ENCODE measurements at regions not wholly inside any gene's neighbourhood (a gene's known extent, or its start where the extent isn't known, plus 50 kb on each side); places are given as distances from the start of the nearest gene placed in this dataset.

DNA sequence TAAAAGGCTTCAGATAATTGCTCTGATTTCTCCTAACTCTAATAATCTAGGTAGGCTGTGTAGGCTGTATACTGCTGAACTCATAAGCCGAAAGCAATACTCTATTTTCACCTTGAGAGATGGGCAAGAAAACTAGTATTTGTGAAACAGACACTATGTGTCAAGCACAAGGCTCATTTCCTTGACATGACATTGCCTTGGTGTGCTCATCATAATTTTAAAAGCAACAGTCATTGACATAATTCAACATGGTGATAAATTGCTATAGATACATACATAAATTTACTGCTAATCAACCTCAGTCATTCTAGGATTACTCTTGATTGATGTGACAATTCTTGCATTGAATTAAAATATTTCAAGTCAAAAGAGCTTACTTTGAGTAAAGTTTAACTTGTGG, 304.7 kb downstream of the CNTN3 start:
- H3K9me3 ChIP-seq (ENCODE audit: low read length), result no peaks in the 10 kb centered on the region
- no peak overlapping the region for H3K4me3 ChIP-seq (ENCODE audit: low read depth in 1 of 2, low read length in 2 of 2)
- no peaks in the 10 kb centered on the region for H3K4me1 ChIP-seq (ENCODE audit: insufficient read depth, low read length)
- no peak overlapping the region for H3K27ac ChIP-seq (ENCODE audit: low read depth, low read length)
- no peaks in the 10 kb centered on the region for H3K27me3 ChIP-seq (ENCODE audit: control insufficient read depth in 1 of 2, insufficient read depth in 2 of 2, low read length in 2 of 2)
- no peaks in the 10 kb centered on the region for H3K36me3 ChIP-seq (ENCODE audit: insufficient read depth, low read length)
- H3K9ac ChIP-seq (ENCODE audit: low read length), result no peak overlapping the region

DNA sequence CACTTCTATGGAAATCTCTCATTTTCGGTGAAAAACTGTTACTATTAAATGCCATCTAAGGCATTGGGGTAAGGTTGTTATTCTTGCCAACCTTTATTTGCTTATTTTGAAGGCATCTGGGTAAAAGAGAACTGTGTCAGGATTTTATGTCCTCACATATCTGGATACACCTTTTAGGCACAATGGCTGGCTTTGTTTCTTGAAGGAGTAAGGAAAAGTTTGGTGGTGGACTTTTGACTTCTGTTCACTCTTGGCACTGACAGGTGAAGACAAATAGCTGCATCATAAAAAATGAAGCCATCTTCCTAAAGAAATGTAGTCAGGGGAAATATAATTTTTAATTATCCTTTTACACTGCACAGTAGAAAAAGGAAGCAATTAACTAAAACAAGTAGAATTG, 310.0 kb downstream of the CNTN3 start:
- Histone ChIP-seq H3K4me1 (ENCODE audit: insufficient read depth, low read length) (no peaks in the 10 kb centered on the region), H3K9ac (ENCODE audit: low read length) (no peak overlapping the region), H3K27me3 (ENCODE audit: control insufficient read depth in 1 of 2, insufficient read depth in 2 of 2, low read length in 2 of 2) (no peaks in the 10 kb centered on the region), H3K9me3 (ENCODE audit: low read length) (no peaks in the 10 kb centered on the region), H3K4me3 (ENCODE audit: low read depth in 1 of 2, low read length in 2 of 2) (no peak overlapping the region), H3K27ac (ENCODE audit: low read depth, low read length) (no peak overlapping the region), H3K36me3 (ENCODE audit: insufficient read depth, low read length) (no peaks in the 10 kb centered on the region)

DNA sequence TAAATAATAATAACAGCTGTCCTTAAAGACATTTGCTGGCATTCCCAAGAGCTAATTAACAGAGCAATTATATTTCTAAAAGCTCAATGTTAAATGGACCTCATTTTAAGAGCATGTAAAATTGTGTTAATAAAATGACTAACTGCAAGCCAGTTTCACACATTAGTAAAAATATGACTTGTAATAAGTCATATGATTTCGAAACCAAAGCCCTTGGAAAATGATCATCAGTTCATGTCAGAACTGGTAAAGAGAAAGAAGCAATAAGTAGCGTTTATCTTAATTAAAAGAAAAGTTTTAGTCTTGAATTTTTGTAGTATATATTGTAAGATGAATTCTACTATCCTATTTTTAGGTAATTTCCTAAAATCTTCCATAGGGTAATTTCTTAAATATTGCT, 310.7 kb downstream of the CNTN3 start:
- H3K36me3 ChIP-seq (ENCODE audit: insufficient read depth, low read length), result no peaks in the 10 kb centered on the region
- H3K4me3 ChIP-seq (ENCODE audit: low read depth in 1 of 2, low read length in 2 of 2), result no peak overlapping the region
- H3K9me3 ChIP-seq (ENCODE audit: low read length), result no peaks in the 10 kb centered on the region
- no peak overlapping the region for H3K27ac ChIP-seq (ENCODE audit: low read depth, low read length)
- no peaks in the 10 kb centered on the region for H3K4me1 ChIP-seq (ENCODE audit: insufficient read depth, low read length)
- no peaks in the 10 kb centered on the region for H3K27me3 ChIP-seq (ENCODE audit: control insufficient read depth in 1 of 2, insufficient read depth in 2 of 2, low read length in 2 of 2)
- no peak overlapping the region for H3K9ac ChIP-seq (ENCODE audit: low read length)

DNA sequence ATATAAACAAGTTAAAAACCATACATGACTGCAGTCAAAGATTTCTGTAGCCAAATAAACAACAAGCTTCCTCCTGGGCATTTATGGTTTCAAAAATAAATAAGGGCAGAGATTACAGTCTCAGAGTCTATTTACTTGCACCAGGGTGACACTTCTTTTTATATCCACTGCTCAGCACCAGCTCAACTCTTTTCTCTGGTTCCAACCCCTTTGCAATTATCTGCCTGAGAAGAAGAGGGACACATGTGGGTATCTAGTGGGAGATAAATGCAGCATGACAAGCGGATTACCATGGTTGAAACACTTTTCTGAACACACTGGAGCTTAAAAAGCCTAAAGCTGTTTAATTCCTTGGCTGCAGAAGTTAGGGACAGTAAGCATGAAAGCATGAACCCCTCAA, 311.5 kb downstream of the CNTN3 start:
- H3K27me3 ChIP-seq (ENCODE audit: control insufficient read depth in 1 of 2, insufficient read depth in 2 of 2, low read length in 2 of 2), result no peaks in the 10 kb centered on the region
- H3K9ac ChIP-seq (ENCODE audit: low read length), result no peak overlapping the region
- H3K27ac ChIP-seq (ENCODE audit: low read depth, low read length), result no peak overlapping the region
- no peaks in the 10 kb centered on the region for H3K36me3 ChIP-seq (ENCODE audit: insufficient read depth, low read length)
- H3K4me1 ChIP-seq (ENCODE audit: insufficient read depth, low read length), result no peaks in the 10 kb centered on the region
- H3K4me3 ChIP-seq (ENCODE audit: low read depth in 1 of 2, low read length in 2 of 2), result no peak overlapping the region
- H3K9me3 ChIP-seq (ENCODE audit: low read length), result no peaks in the 10 kb centered on the region

DNA sequence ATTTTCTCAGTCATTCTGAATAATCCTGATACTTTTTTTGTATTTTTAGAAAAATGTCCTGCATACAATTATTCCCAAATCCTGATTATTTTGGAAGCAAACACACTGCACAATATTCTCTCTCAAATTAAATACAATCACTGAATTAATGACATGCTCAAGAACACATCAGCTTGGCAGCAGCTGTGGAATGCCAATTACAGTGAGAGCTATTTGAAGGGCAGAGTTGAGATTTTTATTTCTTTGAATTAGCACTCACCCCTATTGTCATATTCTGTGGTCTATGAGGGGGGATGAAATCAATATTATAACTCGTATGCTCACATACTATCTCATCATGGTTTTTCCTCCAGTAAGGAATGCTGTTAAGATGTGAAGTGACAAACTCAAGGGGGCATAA, 312.2 kb downstream of the CNTN3 start:
- Histone ChIP-seq H3K9me3 (ENCODE audit: low read length) (no peaks in the 10 kb centered on the region), H3K4me1 (ENCODE audit: insufficient read depth, low read length) (no peaks in the 10 kb centered on the region), H3K36me3 (ENCODE audit: insufficient read depth, low read length) (no peaks in the 10 kb centered on the region), H3K4me3 (ENCODE audit: low read depth in 1 of 2, low read length in 2 of 2) (no peak overlapping the region), H3K27ac (ENCODE audit: low read depth, low read length) (no peak overlapping the region), H3K9ac (ENCODE audit: low read length) (no peak overlapping the region), H3K27me3 (ENCODE audit: control insufficient read depth in 1 of 2, insufficient read depth in 2 of 2, low read length in 2 of 2) (no peaks in the 10 kb centered on the region)

DNA sequence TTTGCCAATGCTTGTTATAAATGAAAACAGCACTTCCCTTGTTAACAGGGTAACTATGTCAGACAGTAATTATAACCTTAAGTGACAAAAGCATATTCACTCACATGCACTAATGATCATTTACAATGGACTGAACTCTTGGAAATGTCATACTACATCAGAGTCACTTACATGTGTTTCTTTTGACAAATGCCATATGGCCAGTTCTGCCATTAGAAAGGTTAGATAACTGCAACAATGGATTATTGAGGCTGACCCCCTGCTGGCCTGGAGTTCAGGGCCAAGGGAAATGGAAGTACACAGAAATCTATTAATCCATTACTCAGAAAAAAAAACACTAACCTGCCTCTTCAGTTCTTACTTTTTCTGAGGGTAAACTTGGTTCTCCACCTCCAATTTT, 313.4 kb downstream of the CNTN3 start:
- Histone ChIP-seq H3K27ac (ENCODE audit: low read depth, low read length) (no peak overlapping the region), H3K36me3 (ENCODE audit: insufficient read depth, low read length) (no peaks in the 10 kb centered on the region), H3K9ac (ENCODE audit: low read length) (no peak overlapping the region), H3K27me3 (ENCODE audit: control insufficient read depth in 1 of 2, insufficient read depth in 2 of 2, low read length in 2 of 2) (no peaks in the 10 kb centered on the region), H3K9me3 (ENCODE audit: low read length) (no peaks in the 10 kb centered on the region), H3K4me3 (ENCODE audit: low read depth in 1 of 2, low read length in 2 of 2) (no peak overlapping the region), H3K4me1 (ENCODE audit: insufficient read depth, low read length) (no peaks in the 10 kb centered on the region)

DNA sequence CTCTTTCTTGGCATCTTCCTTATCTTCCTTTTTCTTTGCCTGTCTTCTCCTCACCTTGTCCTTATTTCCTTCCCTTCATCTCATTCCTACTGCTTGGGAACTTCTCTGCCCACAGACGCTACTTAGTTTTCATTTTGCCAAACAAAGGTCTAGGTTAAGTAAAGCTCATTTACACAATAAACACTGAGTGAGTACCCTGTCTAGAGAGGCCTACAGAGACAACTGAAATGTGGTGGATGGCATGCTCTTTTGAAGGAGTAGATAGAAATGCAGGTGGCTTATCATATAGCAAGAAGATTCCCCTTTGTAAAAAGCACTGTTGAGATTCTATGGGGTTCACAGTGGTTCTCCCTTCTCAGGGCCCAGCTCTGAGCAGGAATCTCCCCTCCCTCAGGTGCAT, 319.0 kb downstream of the CNTN3 start:
- Histone ChIP-seq H3K27me3 (ENCODE audit: control insufficient read depth in 1 of 2, insufficient read depth in 2 of 2, low read length in 2 of 2) (no peaks in the 10 kb centered on the region), H3K4me3 (ENCODE audit: low read depth in 1 of 2, low read length in 2 of 2) (no peak overlapping the region), H3K9ac (ENCODE audit: low read length) (no peak overlapping the region), H3K4me1 (ENCODE audit: insufficient read depth, low read length) (no peaks in the 10 kb centered on the region), H3K9me3 (ENCODE audit: low read length) (no peaks in the 10 kb centered on the region), H3K27ac (ENCODE audit: low read depth, low read length) (no peak overlapping the region), H3K36me3 (ENCODE audit: insufficient read depth, low read length) (no peaks in the 10 kb centered on the region)

DNA sequence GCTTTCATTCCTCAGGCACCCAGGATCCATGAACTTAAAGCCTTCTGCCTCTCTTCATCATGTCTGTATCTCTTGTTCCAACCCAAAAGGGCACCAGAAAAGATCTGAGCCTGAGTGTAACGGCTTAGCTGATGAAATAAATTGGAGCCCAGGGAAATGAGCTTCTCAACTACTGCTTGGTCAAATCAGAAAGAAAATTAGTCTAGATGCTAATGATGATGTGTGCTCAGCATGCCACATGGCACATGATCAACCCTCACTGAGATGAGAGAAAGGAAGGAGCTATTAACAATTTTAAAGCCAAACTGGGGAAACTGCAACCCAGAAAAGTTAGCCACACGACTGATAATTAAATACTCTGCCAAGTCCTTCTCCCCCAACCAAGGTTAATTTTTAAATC, 325.7 kb downstream of the CNTN3 start:
- Histone ChIP-seq H3K4me1 (ENCODE audit: insufficient read depth, low read length) (no peaks in the 10 kb centered on the region), H3K9me3 (ENCODE audit: low read length) (no peaks in the 10 kb centered on the region), H3K4me3 (ENCODE audit: low read depth in 1 of 2, low read length in 2 of 2) (no peak overlapping the region), H3K36me3 (ENCODE audit: insufficient read depth, low read length) (no peaks in the 10 kb centered on the region), H3K9ac (ENCODE audit: low read length) (no peak overlapping the region), H3K27ac (ENCODE audit: low read depth, low read length) (no peak overlapping the region), H3K27me3 (ENCODE audit: control insufficient read depth in 1 of 2, insufficient read depth in 2 of 2, low read length in 2 of 2) (no peaks in the 10 kb centered on the region)

DNA sequence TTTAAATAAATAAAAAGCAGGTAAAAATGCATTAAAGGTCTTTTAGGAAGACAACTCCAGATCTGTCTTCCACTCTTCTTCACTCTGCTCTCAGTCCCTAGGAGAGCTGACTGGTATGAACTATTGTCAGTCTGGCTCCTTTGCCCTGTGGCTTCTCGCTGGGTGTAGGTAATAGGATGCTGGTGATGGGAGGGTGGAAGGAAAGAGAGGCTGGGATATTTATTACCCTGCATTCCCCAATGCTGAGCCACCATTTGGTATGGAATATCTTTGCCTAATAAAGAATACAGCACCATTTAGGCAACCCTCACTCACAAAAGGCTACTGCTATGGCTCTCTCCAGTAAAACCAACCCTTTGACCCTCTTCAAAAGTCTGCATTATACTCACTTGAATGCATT, 326.9 kb downstream of the CNTN3 start:
- H3K27ac ChIP-seq (ENCODE audit: low read depth, low read length), result no peak overlapping the region
- H3K9ac ChIP-seq (ENCODE audit: low read length), result no peak overlapping the region
- no peaks in the 10 kb centered on the region for H3K27me3 ChIP-seq (ENCODE audit: control insufficient read depth in 1 of 2, insufficient read depth in 2 of 2, low read length in 2 of 2)
- no peaks in the 10 kb centered on the region for H3K36me3 ChIP-seq (ENCODE audit: insufficient read depth, low read length)
- H3K4me1 ChIP-seq (ENCODE audit: insufficient read depth, low read length), result no peaks in the 10 kb centered on the region
- H3K9me3 ChIP-seq (ENCODE audit: low read length), result no peaks in the 10 kb centered on the region
- no peak overlapping the region for H3K4me3 ChIP-seq (ENCODE audit: low read depth in 1 of 2, low read length in 2 of 2)

DNA sequence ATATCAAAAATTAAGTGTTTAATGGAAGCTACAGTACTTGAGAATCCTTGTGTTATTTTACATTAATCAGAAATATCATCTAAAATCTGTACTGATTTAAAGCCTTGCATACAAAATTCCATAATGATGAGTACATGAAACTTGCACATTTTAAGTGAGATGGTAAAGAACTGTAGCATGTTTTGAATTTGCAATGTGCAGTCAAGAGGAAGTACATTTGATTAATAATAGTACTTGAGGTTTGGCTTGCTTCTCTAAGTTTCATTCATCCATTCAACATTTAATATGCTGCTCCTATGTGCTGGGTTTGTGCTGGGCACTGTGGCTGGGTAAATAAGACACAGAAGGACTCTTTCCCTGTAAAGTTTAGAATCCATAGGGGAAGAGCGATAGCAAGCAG, 332.3 kb downstream of the CNTN3 start:
- Histone ChIP-seq H3K36me3 (ENCODE audit: insufficient read depth, low read length) (no peaks in the 10 kb centered on the region), H3K27ac (ENCODE audit: low read depth, low read length) (no peak overlapping the region), H3K27me3 (ENCODE audit: control insufficient read depth in 1 of 2, insufficient read depth in 2 of 2, low read length in 2 of 2) (no peaks in the 10 kb centered on the region), H3K9ac (ENCODE audit: low read length) (no peak overlapping the region), H3K4me3 (ENCODE audit: low read depth in 1 of 2, low read length in 2 of 2) (no peak overlapping the region), H3K9me3 (ENCODE audit: low read length) (no peaks in the 10 kb centered on the region), H3K4me1 (ENCODE audit: insufficient read depth, low read length) (no peaks in the 10 kb centered on the region)

DNA sequence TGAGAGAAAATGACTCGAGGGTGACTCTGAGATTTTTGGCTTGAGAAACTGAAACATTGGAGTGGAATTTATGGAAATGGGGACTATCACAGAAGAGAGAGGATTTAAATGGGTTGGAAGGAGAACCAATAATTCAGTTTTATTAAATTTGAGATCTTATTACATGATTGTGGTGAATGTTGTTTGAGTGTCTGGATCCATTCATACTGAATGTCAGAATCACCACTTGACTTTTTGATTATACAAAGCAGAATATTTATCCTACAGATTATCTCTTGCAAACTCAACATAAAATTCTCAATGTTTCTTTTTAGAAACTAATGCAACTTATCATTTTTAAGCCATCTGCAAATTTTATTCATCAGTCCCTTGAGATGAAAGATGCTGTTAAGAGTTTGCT, 332.8 kb downstream of the CNTN3 start:
- Histone ChIP-seq H3K4me1 (ENCODE audit: insufficient read depth, low read length) (no peaks in the 10 kb centered on the region), H3K4me3 (ENCODE audit: low read depth in 1 of 2, low read length in 2 of 2) (no peak overlapping the region), H3K36me3 (ENCODE audit: insufficient read depth, low read length) (no peaks in the 10 kb centered on the region), H3K27me3 (ENCODE audit: control insufficient read depth in 1 of 2, insufficient read depth in 2 of 2, low read length in 2 of 2) (no peaks in the 10 kb centered on the region), H3K9ac (ENCODE audit: low read length) (no peak overlapping the region), H3K9me3 (ENCODE audit: low read length) (no peaks in the 10 kb centered on the region), H3K27ac (ENCODE audit: low read depth, low read length) (no peak overlapping the region)

DNA sequence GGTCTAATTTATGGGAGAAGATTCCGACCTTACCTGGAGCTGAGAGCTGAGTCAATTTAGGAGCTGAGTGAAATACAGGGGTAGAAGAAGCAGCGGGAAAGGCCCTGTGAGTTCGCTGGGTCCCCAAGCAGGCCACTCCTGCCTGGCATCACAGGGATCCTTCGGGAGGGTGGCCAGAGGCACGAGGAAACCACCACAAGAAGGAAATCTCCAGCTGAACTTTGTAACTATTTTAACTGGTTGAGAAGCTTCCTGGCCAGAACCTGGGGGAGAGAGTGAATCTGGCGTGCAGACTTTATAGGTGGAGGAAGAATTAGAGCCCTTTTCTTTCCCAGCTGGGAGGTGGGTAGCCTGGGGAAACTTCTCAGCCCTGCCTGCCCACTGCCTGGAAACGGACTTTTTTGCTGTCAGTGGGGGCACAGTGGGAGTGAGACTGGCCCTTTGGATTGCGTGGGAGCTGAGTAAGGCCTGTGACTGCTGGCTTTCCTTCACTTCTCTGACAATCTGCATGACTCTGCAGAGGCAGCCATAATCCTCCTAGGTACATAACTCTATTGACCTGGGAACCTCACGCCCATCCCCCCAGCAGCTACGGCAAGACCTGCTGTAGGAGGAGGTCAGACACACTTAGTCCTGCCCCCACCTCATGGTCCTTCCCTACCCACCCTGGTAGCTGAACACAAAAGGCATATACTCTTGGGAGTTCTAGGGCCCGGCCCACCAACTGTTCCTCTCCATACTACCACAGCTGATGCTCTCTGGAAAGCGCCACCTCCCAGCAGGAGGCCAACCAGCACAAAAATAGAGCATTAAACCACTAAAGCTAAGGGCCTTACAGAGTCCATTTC, 340.7 kb downstream of the CNTN3 start:
- no peaks in the 10 kb centered on the region for H3K9me3 ChIP-seq (ENCODE audit: low read length)
- no peak overlapping the region for H3K9ac ChIP-seq (ENCODE audit: low read length)
- no peaks in the 10 kb centered on the region for H3K27me3 ChIP-seq (ENCODE audit: control insufficient read depth in 1 of 2, insufficient read depth in 2 of 2, low read length in 2 of 2)

More for the DNA sequence above, 340.7 kb downstream of the CNTN3 start:
- Histone ChIP-seq H3K36me3 (ENCODE audit: insufficient read depth, low read length) (no peaks in the 10 kb centered on the region), H3K4me3 (ENCODE audit: low read depth in 1 of 2, low read length in 2 of 2) (no peak overlapping the region), H3K4me1 (ENCODE audit: insufficient read depth, low read length) (no peaks in the 10 kb centered on the region), H3K27ac (ENCODE audit: low read depth, low read length) (no peak overlapping the region)
